Retinal pigment epithelial cell (primary cell): ENCODE measurements at regions not wholly inside any gene's neighbourhood (a gene's known extent, or its start where the extent isn't known, plus 50 kb on each side); places are given as distances from the start of the nearest gene placed in this dataset.

ENCODE experiments used
- DNase-seq: peaks from one replicate; pipeline ENCODE4 v3.0.0-alpha.2; 2010; ENCODE audit warnings: low read depth
- H3K4me3 ChIP-seq: 2 replicates; pipeline ENCODE4 v1.5.1; 2011; ENCODE audit warnings: mild to moderate bottlenecking, low read length, control low read depth, moderate library complexity
- TF ChIP-seq, protein P1 (sequence below): conservative IDR thresholded peaks from 2 replicates; pipeline ENCODE4 v1.5.1; 2011; ENCODE audit warnings: low read depth, low read length, control low read depth, inconsistent platforms

DNA sequence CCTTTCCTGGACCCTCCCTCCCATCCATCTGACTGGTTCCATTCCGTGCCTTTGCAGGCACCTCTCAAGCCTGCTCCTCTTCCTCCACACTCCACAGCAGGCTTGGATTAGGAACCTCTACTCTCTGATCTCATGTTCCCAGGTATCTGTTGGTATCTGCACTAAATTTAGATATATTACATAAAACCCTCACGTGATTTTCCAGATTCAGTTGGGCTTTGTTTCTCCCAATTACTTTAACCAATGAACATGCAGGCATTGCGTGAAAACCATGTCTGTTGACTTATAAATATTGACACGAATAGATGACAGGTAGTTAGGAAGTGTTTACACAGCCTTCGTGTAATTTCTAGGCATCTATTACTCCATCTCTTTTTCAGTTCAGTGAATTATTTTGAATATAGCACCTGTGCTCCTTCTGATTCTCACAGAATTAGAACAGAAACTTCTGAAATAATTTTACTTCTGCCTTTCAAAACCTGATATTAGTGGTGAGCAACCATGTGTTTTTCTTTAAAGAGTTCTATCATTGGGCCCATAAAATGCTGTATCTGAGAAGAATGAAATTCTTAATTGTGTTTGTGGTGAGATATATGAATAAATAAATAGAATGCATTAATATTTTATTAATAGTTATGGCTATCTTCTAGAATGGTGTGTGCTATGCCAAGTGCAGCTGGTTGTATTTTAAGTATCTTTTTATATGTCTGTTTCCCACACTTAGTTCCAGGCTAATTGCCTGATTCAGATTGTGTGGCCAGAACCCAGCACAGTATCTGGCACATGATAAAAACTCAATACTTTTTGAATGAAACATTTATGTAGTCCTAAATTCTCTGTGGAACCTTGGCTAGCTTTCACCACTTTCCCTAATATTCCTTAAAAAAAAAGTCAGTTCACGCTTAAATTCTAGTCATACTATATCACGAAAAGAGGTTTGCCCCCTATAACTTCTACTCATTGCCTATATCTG is 304.8 kb downstream of the QDPR start:
- TF ChIP-seq, protein P1, sequence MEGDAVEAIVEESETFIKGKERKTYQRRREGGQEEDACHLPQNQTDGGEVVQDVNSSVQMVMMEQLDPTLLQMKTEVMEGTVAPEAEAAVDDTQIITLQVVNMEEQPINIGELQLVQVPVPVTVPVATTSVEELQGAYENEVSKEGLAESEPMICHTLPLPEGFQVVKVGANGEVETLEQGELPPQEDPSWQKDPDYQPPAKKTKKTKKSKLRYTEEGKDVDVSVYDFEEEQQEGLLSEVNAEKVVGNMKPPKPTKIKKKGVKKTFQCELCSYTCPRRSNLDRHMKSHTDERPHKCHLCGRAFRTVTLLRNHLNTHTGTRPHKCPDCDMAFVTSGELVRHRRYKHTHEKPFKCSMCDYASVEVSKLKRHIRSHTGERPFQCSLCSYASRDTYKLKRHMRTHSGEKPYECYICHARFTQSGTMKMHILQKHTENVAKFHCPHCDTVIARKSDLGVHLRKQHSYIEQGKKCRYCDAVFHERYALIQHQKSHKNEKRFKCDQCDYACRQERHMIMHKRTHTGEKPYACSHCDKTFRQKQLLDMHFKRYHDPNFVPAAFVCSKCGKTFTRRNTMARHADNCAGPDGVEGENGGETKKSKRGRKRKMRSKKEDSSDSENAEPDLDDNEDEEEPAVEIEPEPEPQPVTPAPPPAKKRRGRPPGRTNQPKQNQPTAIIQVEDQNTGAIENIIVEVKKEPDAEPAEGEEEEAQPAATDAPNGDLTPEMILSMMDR: no peak
- H3K4me3 ChIP-seq: no peak overlapping the region
- no peak for DNase-seq

- TF ChIP-seq, protein P1: no peak
- no peak for DNase-seq
- no peak overlapping the region for H3K4me3 ChIP-seq
These were observed 306.5 kb upstream of the LDB2 start for GRCh38 chr4:17204908-17205307.

DNA sequence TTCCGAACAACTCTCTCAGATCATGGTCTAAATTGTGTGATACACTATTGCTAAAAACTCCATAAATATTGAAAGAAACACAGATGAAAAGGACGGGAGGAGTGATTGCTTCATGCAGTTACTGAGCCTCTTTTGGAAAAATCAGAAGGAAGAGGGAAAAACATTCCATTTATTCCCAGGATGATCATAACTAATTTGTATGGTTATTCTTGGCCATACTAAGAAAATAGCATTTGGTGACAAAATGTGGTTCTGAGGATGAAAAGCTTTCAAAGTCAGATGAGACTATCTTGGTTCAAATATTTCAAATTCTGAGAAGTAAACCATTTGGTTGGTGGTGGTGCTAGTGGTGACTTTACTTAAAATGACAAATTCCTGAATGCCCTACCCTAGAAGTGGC is 305.4 kb upstream of the LDB2 start:
- no peak for DNase-seq
- TF ChIP-seq, protein P1: no peak
- no peak overlapping the region for H3K4me3 ChIP-seq

DNA sequence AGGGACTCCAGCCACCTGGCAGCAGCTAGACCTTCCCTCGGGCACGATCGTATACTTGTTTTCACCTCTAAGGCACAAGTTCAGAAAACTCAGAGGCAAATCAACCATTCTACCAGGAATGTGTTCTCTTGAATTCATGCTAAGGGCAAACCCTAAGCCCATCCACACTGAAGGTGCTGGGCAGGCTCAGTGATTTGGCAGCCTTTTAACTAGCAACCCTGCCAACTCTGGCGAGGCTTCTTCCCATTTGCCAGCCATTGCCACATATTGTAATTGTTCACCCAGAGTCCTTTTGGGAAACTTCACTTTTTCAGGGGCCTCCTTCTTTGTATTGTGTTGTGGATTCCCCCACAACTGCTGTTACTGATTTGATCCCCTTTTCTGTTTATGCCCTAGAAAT is 298.6 kb upstream of the LDB2 start:
- DNase-seq: no peak
- H3K4me3 ChIP-seq: no peak overlapping the region
- TF ChIP-seq, protein P1: no peak

DNA sequence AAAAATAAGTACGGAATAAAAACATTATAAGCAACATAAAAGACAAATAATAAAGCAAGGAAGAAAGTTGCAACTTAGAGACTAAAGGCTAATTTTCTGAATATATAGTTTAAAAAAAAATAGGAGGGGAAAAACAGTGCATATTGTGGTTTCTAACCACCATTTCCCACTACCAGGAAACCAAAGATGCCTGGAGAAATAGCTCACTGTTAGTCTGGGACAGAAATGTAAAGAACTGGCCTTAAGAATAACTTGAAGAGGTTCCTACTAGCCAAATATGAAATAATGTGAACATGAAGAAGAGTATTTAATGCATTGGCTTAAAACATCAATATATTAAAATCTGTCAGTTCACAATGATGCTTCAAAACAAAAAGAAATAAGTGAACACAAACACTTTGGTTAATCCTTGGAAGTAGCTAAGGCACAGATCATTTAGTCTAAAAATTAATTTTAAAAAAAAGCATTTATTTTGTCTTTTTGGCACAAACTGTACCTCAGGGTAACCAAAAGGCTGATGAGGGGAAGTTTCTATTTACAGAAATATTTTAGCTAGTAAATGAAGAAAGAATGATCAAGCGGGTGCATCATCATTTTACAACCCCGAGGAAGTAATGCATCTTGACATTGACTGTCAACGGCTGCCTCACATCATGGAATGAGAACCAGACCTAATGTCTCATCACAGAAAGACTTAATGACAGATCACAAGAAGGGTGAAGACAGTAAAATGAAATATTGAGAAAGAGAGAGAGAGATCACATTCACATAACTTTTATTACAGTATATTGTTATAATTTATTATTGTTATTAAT is 297.2 kb upstream of the LDB2 start:
- DNase-seq: no peak
- H3K4me3 ChIP-seq: no peak overlapping the region
- TF ChIP-seq, protein P1: no peak

- no peak overlapping the region for H3K4me3 ChIP-seq
- no peak for DNase-seq
These were observed 296.1 kb upstream of the LDB2 start for GRCh38 chr4:17194586-17194985.

More at GRCh38 chr4:17194586-17194985, 296.1 kb upstream of the LDB2 start:
- TF ChIP-seq, protein P1: no peak
